RCC 7860 (cell line): ENCODE measurements at regions not wholly inside any gene's neighbourhood (a gene's known extent, or its start where the extent isn't known, plus 50 kb on each side); places are given as distances from the start of the nearest gene placed in this dataset.
"Not testable (repeated sequence)": the region's sequence is repeated elsewhere in the genome, so short reads cannot be mapped to it uniquely, and the experiment has no call there.

ENCODE experiments used
- DNase-seq: peaks from one replicate; pipeline ENCODE4 v3.0.0-alpha.2; 2015; ENCODE audit warnings: low spot score
- FAIRE-seq: peaks from 2 replicates; lab custom pipeline; 2012; peaks lifted over from hg19 to GRCh38; lab: Jason Lieb, UNC

DNA sequence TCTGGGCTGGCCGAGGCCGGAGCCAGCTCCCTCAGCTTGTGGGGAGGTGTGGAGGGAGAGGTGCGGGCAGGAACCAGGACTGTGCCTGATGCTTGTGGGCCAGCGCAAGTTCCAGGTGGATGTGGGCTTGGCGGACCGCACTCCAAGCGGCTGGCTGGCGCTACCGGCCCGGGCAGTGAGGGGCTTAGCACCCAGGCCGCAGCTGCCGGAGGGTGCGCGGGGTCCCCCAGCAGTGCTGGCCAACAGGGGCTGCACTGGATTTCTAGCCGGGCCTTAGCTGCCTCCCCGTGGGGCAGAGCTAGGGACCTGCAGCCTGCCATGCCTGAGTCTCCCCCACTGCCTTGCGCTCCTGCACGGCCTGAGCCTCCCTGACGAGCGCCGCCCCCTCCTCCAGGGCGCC, 242.8 kb downstream of the CCSER2 start:
- no peak for FAIRE-seq

DNA sequence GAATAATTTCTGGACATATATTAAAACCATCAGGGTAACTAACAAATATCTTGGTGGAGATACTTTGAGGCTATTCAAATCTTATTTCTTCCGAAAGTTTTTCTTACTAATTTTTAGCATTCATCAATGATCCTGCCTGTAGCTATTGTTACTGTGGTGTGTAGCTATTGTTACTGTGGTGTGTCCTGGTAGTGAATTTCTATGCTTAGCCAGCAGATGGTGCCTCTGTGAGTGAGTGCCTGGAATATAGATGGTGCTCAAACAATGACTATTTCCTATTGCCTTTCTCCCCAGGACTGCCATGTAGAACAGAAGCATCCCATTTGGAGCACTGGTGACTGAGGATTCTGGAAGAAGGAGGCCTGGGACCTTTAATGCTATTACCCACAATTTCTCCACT, 245.7 kb downstream of the CCSER2 start:
- FAIRE-seq (no peak), DNase-seq (no peak)

More for the DNA sequence above, 242.8 kb downstream of the CCSER2 start:
- no peak for DNase-seq

DNA sequence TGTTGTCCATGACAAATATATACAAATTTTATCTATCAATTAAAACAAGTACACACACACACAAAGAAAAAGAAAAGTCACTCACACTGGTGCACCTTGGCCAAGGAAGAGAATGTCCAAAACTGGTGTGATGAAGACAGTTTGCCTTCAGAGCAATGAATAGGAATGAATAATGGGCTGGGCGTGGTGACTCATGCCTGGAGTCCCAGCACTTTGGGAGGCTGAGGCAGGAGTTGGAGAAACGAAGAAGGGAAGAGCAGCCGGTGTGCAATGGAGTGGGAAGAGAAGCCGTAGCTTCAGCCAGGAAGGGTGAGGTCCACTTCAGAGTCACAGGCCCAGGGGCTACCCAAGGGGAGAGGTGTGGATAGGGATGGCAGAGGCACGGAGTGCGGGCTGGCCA, 253.6 kb downstream of the CCSER2 start:
- FAIRE-seq = no peak

DNA sequence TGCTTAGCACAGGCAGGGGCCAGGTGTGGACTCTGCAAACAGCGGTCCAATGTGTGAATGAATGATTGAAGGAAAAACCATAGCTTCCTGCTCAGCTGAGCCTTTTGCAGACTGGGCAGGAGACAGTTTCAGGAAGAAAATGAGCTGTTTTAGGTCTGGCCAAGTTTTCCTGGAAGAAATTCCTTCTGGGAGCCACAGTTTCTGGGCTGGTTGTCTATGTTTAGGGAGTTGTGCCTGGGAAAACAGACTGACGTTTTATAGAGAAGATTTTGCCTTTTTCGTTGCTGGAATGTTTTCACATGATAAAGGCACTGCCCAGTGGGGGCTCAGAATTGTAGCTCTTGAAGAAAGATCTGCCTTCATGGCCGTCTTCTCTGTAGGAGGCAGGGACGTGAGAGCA, 255.1 kb downstream of the CCSER2 start:
- no peak for DNase-seq
- no peak for FAIRE-seq

More for the DNA sequence above, 253.6 kb downstream of the CCSER2 start:
- DNase-seq = no peak

DNA sequence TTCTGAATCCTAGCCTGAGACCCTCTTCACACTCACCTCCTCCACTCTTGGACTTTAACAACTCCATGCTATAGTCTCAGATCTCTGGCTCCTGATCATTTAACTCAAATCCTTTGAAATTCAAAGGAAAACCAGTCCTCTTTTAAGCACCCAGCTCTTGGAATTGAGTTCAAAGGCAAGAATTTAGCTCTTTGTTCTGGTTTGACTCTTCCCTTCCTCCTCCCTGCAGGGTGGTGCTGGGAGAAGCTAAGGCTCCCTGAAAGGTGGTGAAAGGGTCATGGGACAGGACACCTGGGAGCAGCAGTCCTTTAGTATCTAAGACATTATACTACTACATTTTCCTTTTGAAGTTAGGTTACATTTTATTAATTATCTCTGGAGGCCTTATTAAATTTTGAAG, 259.4 kb downstream of the CCSER2 start:
- FAIRE-seq (no peak), DNase-seq (no peak)

DNA sequence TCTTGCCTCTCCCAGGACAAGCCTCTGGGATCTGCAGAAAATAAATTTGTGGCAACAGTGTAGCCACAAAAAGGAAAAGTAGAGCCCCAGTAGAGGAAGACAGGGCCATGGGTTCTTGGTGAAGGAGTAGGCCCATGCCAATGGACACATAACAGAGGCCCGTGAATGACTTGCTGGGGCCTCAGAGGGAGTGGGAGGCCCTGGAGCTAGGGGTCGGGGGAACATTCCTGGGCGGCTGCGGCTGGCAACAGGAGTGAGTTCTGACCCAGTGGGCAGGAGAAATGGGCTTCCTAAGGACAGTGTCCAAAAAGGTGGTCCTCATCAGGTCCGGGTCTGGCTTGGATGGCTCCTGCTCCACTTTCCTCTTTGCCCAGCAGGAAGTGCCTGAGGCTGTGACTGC, 260.0 kb downstream of the CCSER2 start:
- DNase-seq = no peak
- no peak for FAIRE-seq

DNA sequence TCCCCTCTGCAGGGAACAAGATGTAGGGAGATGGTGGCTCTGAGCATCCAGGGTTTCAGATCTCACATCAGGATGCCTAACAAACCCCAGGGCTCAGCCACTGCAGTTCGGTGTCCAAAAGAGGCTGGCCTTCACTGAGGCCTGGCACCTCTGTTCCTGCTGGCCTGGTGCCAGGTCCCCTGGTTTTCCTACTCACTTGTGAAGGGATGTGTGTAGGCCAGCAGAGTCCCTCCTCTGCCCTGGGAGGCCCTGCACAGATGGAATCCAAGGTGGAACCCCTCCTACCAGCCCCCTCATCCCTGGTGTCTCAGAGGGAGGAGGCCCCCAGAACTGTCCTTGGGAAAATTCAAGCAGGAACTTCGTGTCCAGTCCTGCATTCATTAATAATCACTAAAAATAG, 260.6 kb downstream of the CCSER2 start:
- no peak for FAIRE-seq
- DNase-seq = no peak

DNA sequence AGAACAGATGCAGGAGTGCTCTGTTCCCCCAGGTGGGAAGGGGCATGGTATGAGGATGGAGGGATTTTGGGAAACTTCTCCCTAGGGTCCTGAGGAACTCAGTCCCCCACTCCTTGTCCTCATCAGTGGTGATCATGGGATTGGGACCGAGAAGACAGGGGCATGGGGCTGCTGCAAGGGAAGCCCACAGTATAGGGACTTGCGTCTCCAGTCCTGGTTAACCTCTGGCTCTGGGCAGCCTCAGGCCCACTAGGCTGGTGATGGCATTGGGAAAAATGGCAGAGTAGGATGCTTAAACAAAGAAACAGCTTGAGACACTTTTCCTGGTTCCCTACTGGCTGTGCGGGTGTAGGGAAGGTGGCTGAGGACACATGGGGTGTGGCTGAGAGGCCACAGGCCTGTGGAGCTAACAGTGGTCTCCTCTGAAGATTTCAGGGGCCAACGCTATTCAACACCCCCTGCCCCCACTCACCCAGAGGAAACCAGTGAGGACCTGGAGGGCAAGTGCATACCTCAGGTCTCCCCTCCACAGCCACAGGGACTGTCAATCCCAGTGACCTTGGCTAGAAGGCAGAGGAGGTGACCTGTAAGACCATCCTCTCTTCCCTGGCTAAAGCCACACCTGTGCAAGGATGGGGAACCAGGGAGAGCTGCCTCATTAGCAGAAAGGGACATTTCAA, 261.3 kb downstream of the CCSER2 start:
- FAIRE-seq = no peak
- no peak for DNase-seq

DNA sequence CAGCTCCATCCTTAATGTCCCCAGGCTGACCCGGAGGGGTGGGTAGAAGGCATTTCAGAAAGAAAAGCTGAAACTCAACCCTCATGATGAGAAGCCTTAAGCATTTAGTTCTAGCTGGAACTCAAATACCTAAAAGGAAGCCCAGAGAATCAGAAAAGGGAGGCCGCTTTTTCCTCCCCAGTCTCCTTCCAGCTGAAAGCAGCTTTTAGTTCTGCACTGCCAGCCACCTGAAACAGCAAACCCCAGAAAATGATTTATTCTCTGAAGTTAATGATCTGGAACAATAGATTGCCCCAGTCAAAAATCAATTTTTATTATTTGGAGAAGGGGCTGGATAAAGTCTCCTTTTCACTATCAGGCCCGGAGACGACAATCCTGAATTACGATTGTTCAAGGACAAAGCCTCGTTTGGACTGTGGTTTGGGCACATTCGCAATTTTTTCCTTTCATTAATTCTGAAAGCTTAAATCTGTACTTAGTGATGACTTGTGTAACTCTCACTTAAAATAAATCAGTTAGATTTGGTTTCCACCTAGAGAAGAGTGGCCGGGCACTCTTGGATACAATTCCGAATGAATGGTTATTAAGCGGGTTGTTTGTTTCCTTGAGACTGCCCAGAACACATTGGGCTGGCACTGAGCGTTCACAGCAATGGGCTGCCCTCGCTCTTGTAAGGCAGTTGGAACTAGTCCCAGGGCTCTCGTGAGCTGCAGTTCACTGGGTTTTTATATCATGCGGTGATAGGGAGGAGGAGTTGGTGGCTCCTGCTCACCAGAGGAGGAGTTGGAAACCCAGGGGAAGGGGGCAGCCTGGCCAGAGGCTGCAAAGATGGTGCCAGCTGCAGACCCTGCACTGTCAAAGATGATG, 262.2 kb downstream of the CCSER2 start:
- FAIRE-seq (no peak), DNase-seq (no peak)

DNA sequence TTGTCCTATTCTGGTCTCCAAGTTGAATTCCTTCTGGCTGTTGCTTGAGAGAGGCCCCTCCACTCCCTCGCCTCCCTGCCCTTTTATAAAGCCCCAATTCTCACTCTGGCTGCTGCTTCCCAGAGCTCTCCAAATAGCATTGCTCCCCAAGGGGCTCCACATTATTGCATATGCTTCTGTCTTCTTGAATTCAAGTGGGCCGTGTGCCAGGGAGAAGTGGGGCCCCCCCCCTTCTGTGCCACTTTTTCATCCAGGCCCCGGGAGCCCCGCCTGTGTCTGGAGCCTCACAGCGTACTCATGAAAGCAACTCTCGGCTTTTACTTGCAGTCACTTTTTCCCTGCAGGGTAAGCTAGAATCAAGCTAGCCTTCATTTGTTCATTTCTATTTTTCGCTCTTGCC, 265.1 kb downstream of the CCSER2 start:
- DNase-seq = no peak
- FAIRE-seq = no peak

DNA sequence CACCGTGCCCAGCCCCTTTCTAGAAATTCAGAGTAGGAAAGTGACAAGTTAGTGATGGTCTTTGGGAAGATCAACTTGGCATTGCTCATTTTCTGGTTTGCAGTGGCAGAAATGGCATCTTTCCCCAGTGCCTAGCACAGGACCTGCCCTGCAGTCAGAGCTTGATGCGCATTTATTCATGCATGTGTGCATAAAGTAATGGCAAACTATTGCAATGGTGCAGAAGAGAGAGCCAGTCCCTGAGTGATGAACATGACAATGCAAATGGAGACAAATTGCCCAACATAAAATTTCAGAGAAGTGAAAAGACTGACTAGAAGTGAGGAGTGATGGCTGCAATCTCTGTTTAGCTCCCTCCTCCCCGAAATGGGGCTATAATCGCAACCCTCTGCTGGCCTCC, 268.2 kb downstream of the CCSER2 start:
- FAIRE-seq = no peak

DNA sequence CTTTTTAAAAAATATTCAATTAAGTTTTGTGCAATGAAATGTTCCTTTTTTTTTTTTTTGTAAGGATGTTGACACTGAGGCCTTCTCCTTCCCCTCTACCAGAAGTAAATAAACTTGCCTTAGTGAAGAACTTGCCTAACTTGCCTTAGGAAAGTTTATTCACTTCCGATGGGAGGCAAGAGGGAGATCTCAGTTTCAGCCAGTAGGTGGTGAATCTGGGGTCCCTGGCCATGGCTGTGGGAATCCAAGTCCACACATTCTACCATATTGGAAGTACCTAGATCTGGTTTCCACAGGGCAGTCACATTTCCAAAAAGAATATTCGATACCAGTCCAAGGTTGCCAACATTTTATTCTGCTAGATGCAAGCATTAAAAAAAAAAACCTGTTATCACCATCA, 270.9 kb downstream of the CCSER2 start:
- FAIRE-seq = no peak

More for the DNA sequence above, 268.2 kb downstream of the CCSER2 start:
- DNase-seq = no peak

DNA sequence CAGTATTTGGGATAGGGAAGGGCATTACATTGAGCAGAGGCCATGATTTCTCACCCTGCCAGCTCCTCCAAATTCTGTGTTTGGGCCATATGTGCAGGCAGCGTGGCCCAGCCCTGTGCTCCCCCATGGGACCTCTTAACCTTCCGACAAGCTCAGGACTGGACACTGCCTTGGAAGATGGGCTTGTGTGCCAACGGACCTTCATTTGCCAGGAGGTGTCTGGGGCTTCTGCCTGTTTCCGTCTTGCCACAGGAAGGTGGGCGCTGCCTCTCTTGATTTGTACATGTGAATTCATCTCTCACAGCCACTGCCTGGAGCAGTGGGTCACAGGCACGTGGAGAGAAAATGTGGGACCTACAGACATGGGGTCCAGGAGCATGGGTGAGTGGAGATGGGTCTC, 272.6 kb downstream of the CCSER2 start:
- FAIRE-seq = no peak

More for the DNA sequence above, 270.9 kb downstream of the CCSER2 start:
- DNase-seq = no peak

DNA sequence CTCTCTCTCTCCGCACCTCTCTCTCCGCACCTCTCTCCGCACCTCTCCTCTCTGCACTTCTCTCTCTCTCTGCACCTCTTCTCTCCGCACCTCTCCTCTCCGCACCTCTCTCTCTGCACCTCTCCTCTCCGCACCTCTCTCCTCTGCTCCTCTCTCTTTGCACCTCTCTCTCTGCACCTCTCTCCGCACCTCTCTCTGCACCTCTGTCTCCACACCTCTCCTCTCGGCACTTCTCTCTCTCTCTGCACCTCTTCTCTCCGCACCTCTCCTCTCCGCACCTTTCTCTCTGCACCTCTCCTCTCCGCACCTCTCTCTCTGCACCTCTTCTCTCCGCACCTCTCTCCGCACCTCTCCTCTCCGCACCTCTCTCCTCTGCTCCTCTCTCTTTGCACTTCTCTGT, 274.2 kb downstream of the CCSER2 start:
- not testable (repeated sequence) for DNase-seq, FAIRE-seq

More for the DNA sequence above, 272.6 kb downstream of the CCSER2 start:
- DNase-seq = no peak

DNA sequence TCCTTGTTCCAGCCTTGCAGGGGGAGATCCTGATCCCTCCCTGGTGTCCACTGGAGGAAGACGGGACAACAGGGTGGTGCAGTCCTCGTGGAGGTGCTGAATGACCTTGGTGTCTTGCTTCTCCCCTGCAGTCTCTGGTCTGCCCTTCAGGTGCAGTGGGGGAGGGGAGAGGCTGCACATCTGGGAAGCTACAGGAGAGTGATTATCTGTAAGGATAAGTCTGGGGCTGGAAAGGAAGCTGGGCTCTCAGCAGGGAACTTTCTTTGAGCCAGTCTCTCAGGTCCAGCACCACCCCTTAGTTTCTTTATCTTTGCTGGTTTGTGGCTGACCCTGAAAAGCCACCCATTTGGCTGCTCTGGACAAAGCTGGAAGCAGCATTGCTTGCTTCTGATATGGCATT, 275.6 kb downstream of the CCSER2 start:
- no peak for FAIRE-seq
- no peak for DNase-seq

DNA sequence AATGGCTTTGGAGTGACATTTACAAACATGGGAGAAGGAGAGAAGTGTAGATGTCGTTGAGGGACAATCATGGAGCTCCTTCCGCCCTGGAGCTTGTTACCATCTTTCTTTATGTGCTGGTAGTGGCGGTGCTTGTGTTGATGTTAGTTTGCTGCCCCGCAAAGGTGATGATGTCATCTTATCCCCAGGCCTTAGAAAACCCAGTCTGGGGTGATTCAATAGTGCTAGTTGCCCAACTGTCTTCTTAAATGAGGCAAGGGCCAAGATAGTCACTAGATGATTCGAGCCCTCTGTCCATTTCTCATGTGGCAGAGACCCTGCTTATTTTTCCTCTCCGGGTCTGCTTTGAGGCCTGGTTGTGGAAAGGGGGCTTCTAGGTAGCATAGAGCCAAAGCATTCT, 277.4 kb downstream of the CCSER2 start:
- FAIRE-seq = no peak

DNA sequence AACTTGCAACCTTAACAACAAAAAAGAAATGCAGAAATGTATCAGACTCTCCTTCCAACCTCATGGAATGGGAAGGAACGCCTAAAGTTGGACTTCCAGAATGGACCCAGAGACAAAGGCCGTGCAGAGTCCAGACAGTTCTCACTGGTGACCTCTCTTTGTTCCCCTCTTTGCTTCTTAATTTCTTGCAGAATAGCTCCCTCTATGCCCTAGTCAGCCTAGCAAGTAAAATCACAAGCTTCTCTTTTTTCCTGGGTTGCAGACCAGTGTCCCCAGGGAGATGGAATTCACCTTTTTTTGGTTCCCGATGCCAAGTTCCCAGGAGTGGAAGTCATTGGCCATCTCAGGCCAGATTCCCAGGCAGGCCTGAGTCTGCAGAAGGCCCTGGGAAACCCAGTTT, 278.0 kb downstream of the CCSER2 start:
- no peak for DNase-seq
- no peak for FAIRE-seq

More for the DNA sequence above, 277.4 kb downstream of the CCSER2 start:
- no peak for DNase-seq

DNA sequence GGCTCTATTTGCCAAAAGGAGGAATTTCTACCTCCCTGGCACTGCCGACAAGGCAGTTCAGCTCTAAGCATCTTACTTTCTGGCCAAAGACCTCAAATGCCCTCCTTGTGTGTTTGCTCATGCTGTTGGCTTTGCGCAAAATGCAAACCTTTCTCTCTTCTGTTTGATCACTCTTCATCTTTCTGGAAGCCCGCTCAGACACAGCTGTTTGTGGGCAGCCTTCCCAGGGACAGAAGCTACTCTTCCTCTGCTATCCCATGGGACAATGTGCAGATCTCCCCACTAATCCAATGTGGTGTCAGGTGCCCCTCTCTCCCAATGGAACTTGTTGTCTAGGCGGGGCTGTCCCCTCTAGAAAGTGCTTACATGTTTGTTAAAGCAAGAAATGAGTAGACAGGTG, 278.7 kb downstream of the CCSER2 start:
- no peak for DNase-seq
- FAIRE-seq = no peak

DNA sequence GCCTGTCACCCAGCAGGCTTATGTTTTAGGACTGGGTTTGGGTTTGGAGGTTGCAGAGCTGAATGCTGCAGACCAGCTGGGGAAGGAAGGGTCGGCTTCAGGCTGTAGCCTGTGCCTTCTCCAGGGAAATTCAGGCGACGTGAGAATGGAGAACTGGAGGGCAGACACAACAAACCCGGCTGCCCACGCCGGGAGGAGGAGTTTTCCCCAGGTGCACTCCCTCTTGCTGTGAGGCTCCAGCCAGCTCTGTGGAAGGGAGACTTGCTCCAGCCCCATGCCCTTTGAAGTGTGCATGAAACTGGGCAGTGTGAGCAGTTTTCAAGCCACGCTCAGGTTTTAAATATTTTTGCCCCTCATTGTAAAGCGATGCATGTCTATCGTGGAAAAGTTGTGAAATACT, 279.1 kb downstream of the CCSER2 start:
- DNase-seq (no peak), FAIRE-seq (no peak)

DNA sequence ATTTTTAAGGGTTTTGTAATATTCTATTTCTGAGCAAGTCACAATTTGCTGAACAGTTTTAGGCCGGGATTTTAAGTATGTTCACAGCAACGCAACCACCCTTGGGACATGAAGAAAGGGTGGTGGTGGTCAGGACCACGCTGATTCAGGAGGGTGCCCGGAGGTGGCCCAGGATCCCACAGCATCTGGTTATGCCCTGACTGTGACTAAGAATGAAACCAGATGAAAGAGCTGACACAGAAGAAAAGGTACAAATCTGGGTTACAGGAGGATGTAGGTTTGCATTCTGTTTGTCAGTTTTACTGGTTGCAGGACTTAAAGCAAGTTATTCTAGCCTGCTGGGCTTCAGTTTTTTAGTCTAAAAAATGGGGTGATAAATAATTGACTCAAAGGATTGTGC, 279.7 kb downstream of the CCSER2 start:
- FAIRE-seq (no peak), DNase-seq (no peak)

DNA sequence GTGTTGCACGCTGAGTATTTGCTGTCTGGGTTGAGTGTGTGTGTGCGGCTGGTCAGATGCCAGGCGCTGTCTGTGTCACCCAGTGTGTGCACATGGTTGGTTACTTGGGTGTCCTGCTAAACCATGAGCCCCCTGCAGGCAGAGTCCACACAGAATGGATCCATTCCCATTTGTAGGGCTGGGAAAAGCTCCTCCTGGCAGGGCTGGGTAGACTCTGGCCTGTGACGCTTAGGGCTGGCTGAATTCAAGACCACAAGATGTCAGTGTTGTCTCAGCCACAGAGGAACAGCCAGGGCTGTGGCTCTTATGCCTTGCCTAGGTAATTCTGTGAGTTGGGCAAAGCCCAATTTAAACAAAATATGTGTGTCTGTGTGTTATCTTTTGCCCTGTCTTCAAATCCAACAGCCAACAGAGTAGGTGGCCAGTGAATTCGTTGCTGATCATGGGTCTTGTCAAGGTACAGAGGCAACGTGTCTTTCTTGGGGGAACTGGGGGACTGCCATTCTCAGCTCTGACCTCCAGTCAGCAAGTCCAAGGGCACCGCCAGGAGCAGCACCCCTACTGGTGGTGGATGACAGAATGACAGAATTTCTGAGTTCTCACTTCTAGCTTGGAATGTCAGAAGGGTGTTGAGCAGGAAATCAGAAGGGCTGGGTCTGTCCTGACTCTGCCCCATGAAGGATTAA, 285.1 kb downstream of the CCSER2 start:
- FAIRE-seq = no peak
- DNase-seq = no peak
